ENCODE measurements at regions not wholly inside any gene's neighbourhood (a gene's known extent, or its start where the extent isn't known, plus 50 kb on each side); places are given as distances from the start of the nearest gene placed in this dataset.

GRCh38 chr13:68291595-68291994 is 1061.5 kb upstream of the PCDH9 start:
- no peaks in the 10 kb centered on the region for H3K4me1 Mint-ChIP-seq
- H3K4me3 Mint-ChIP-seq = no peak overlapping the region
- H3K27ac Mint-ChIP-seq = no peak overlapping the region
- ATAC-seq (no peak), DNase-seq (ENCODE audit: low spot score in 2 of 2) (no peak)
- no peaks in the 10 kb centered on the region for H3K36me3 Mint-ChIP-seq
- peaks cover 7% of the 10 kb centered on the region for H3K9me3 Mint-ChIP-seq

- no peak for ATAC-seq
Observed at GRCh38 chr13:68275758-68276157, 1045.6 kb upstream of the PCDH9 start.

GRCh38 chr13:68272652-68273051 is 1042.5 kb upstream of the PCDH9 start:
- no peaks in the 10 kb centered on the region for H3K36me3 Mint-ChIP-seq
- H3K9me3 Mint-ChIP-seq = peaks cover 6% of the 10 kb centered on the region
- DNase-seq (ENCODE audit: low spot score in 2 of 2) (no peak), ATAC-seq (no peak)
- H3K27ac Mint-ChIP-seq = no peak overlapping the region
- no peaks in the 10 kb centered on the region for H3K4me1 Mint-ChIP-seq
- no peak overlapping the region for H3K4me3 Mint-ChIP-seq

More at GRCh38 chr13:68275758-68276157, 1045.6 kb upstream of the PCDH9 start:
- no peaks in the 10 kb centered on the region for H3K4me1 Mint-ChIP-seq
- no peaks in the 10 kb centered on the region for H3K36me3 Mint-ChIP-seq
- no peak overlapping the region for H3K4me3 Mint-ChIP-seq
- H3K9me3 Mint-ChIP-seq = peaks cover 16% of the 10 kb centered on the region
- H3K27ac Mint-ChIP-seq = no peak overlapping the region
- DNase-seq (ENCODE audit: low spot score in 2 of 2) = no peak

GRCh38 chr13:68264692-68265091 is 1034.6 kb upstream of the PCDH9 start:
- Mint-ChIP-seq H3K4me3 (no peak overlapping the region), H3K9me3 (peaks cover 6% of the 10 kb centered on the region), H3K4me1 (no peaks in the 10 kb centered on the region), H3K27ac (no peak overlapping the region), H3K36me3 (no peaks in the 10 kb centered on the region)
- ATAC-seq (no peak), DNase-seq (ENCODE audit: low spot score in 2 of 2) (no peak)

- peaks cover 14% of the 10 kb centered on the region for H3K9me3 Mint-ChIP-seq
- no peaks in the 10 kb centered on the region for H3K36me3 Mint-ChIP-seq
- ATAC-seq (no peak), DNase-seq (ENCODE audit: low spot score in 2 of 2) (no peak)
- H3K4me1 Mint-ChIP-seq = no peaks in the 10 kb centered on the region
- no peak overlapping the region for H3K27ac Mint-ChIP-seq
- no peak overlapping the region for H3K4me3 Mint-ChIP-seq
Observed at GRCh38 chr13:68261105-68261504, 1031.0 kb upstream of the PCDH9 start.

GRCh38 chr13:68257111-68257842 is 1027.1 kb upstream of the PCDH9 start:
- Mint-ChIP-seq H3K27ac (no peak overlapping the region), H3K4me1 (no peaks in the 10 kb centered on the region), H3K9me3 (peaks cover 22% of the 10 kb centered on the region), H3K4me3 (no peak overlapping the region), H3K36me3 (no peaks in the 10 kb centered on the region)
- no peak for DNase-seq (ENCODE audit: low spot score in 2 of 2)
- no peak for ATAC-seq

GRCh38 chr13:68254151-68254550 is 1024.0 kb upstream of the PCDH9 start:
- H3K36me3 Mint-ChIP-seq = no peaks in the 10 kb centered on the region
- H3K4me1 Mint-ChIP-seq = no peaks in the 10 kb centered on the region
- no peak overlapping the region for H3K27ac Mint-ChIP-seq
- H3K9me3 Mint-ChIP-seq = peaks cover 19% of the 10 kb centered on the region
- ATAC-seq = no peak
- no peak for DNase-seq (ENCODE audit: low spot score in 2 of 2)
- no peak overlapping the region for H3K4me3 Mint-ChIP-seq

GRCh38 chr13:68234274-68234673 is 1004.1 kb upstream of the PCDH9 start:
- Mint-ChIP-seq H3K9me3 (peaks cover 17% of the 10 kb centered on the region), H3K4me3 (no peak overlapping the region), H3K27ac (no peak overlapping the region), H3K4me1 (no peaks in the 10 kb centered on the region), H3K36me3 (no peaks in the 10 kb centered on the region)
- no peak for DNase-seq (ENCODE audit: low spot score in 2 of 2)
- ATAC-seq = no peak

GRCh38 chr13:68232351-68233130 is 1002.4 kb upstream of the PCDH9 start:
- DNase-seq (ENCODE audit: low spot score in 2 of 2) (no peak), ATAC-seq (no peak)
- Mint-ChIP-seq H3K4me3 (no peak overlapping the region), H3K27ac (no peak overlapping the region), H3K36me3 (no peaks in the 10 kb centered on the region), H3K4me1 (no peaks in the 10 kb centered on the region), H3K9me3 (peaks cover 21% of the 10 kb centered on the region)

- ATAC-seq (no peak), DNase-seq (ENCODE audit: low spot score in 2 of 2) (no peak)
- no peak overlapping the region for H3K27ac Mint-ChIP-seq
- no peaks in the 10 kb centered on the region for H3K4me1 Mint-ChIP-seq
- H3K4me3 Mint-ChIP-seq = no peak overlapping the region
- peaks cover 23% of the 10 kb centered on the region for H3K9me3 Mint-ChIP-seq
- H3K36me3 Mint-ChIP-seq = no peaks in the 10 kb centered on the region
Observed at GRCh38 chr13:68214691-68215415, 984.7 kb upstream of the PCDH9 start.

GRCh38 chr13:68199271-68199670 is 969.1 kb upstream of the PCDH9 start:
- Mint-ChIP-seq H3K36me3 (no peaks in the 10 kb centered on the region), H3K27ac (no peak overlapping the region), H3K4me3 (no peak overlapping the region), H3K9me3 (peaks cover 6% of the 10 kb centered on the region), H3K4me1 (no peaks in the 10 kb centered on the region)
- DNase-seq (ENCODE audit: low spot score in 2 of 2) (no peak), ATAC-seq (no peak)

GRCh38 chr13:68190818-68191217 is 960.7 kb upstream of the PCDH9 start:
- no peak for DNase-seq (ENCODE audit: low spot score in 2 of 2)
- no peak overlapping the region for H3K27ac Mint-ChIP-seq
- H3K4me1 Mint-ChIP-seq = no peaks in the 10 kb centered on the region
- H3K4me3 Mint-ChIP-seq = no peak overlapping the region
- ATAC-seq = no peak
- peaks cover 26% of the 10 kb centered on the region for H3K9me3 Mint-ChIP-seq
- H3K36me3 Mint-ChIP-seq = no peaks in the 10 kb centered on the region

- no peak for DNase-seq (ENCODE audit: low spot score in 2 of 2)
- ATAC-seq = no peak
- Mint-ChIP-seq H3K4me3 (no peak overlapping the region), H3K27ac (no peak overlapping the region), H3K36me3 (no peaks in the 10 kb centered on the region), H3K4me1 (no peaks in the 10 kb centered on the region), H3K9me3 (peaks cover 21% of the 10 kb centered on the region)
Observed at GRCh38 chr13:68185444-68186141, 955.5 kb upstream of the PCDH9 start.

- Mint-ChIP-seq H3K36me3 (no peaks in the 10 kb centered on the region), H3K4me3 (no peak overlapping the region), H3K4me1 (no peaks in the 10 kb centered on the region), H3K9me3 (peaks cover 18% of the 10 kb centered on the region), H3K27ac (no peak overlapping the region)
- DNase-seq (ENCODE audit: low spot score in 2 of 2) (no peak), ATAC-seq (no peak)
Observed at GRCh38 chr13:68176475-68176874, 946.3 kb upstream of the PCDH9 start.

GRCh38 chr13:68174893-68175292 is 944.8 kb upstream of the PCDH9 start:
- no peak for ATAC-seq
- Mint-ChIP-seq H3K4me1 (no peaks in the 10 kb centered on the region), H3K27ac (no peak overlapping the region), H3K36me3 (no peaks in the 10 kb centered on the region), H3K9me3 (peaks cover 15% of the 10 kb centered on the region), H3K4me3 (no peak overlapping the region)
- no peak for DNase-seq (ENCODE audit: low spot score in 2 of 2)
